H9 (cell line): ENCODE measurements at regions not wholly inside any gene's neighbourhood (a gene's known extent, or its start where the extent isn't known, plus 50 kb on each side); places are given as distances from the start of the nearest gene placed in this dataset.

Experiments used
- DNase-seq: peaks from one replicate; pipeline ENCODE4 v3.0.0-alpha.2; 2017
- H2AFZ ChIP-seq: one replicate; pipeline ENCODE4 v1.6.1; 2013; ENCODE audit warnings: mild to moderate bottlenecking, low read length, control low read depth, moderate library complexity
- H2AK5ac ChIP-seq: 2 replicates; pipeline ENCODE4 v1.6.1; 2013; ENCODE audit warnings: low read length, control low read depth, mixed read lengths; ENCODE audit not compliant: insufficient read length
- H2BK120ac ChIP-seq: one replicate; pipeline ENCODE4 v1.6.1; 2013; ENCODE audit warnings: low read depth, mild to moderate bottlenecking, low read length, control low read depth, inconsistent platforms; ENCODE audit not compliant: poor library complexity, severe bottlenecking
- H2BK12ac ChIP-seq: 2 replicates; pipeline ENCODE4 v1.6.1; 2013; ENCODE audit warnings: low read length, control low read depth, mixed read lengths, low read depth; ENCODE audit not compliant: insufficient read length
- H2BK15ac ChIP-seq: 2 replicates; pipeline ENCODE4 v1.6.1; 2013; ENCODE audit warnings: low read depth, low read length, control low read depth
- H2BK20ac ChIP-seq: one replicate; pipeline ENCODE4 v1.6.1; 2013; ENCODE audit warnings: low read depth, mild to moderate bottlenecking, low read length, control low read depth, inconsistent platforms; ENCODE audit not compliant: poor library complexity, severe bottlenecking
- H2BK5ac ChIP-seq: 2 replicates; pipeline ENCODE4 v1.6.1; 2013; ENCODE audit warnings: low read length, control low read depth, mixed read lengths; ENCODE audit not compliant: insufficient read length
- H3K14ac ChIP-seq: 2 replicates; pipeline ENCODE4 v1.6.1; 2013; ENCODE audit warnings: low read length, control low read depth; ENCODE audit not compliant: insufficient read depth
- H3K18ac ChIP-seq: 2 replicates; pipeline ENCODE4 v1.6.1; 2013; ENCODE audit warnings: low read depth, mild to moderate bottlenecking, mixed read lengths, low read length, control low read depth; ENCODE audit not compliant: insufficient read length
- H3K23ac ChIP-seq: 2 replicates; pipeline ENCODE4 v1.6.1; 2013; ENCODE audit warnings: low read length, control low read depth, mixed read lengths, low read depth; ENCODE audit not compliant: insufficient read length
- H3K23me2 ChIP-seq: 2 replicates; pipeline ENCODE4 v1.6.1; 2013; ENCODE audit warnings: low read depth, mild to moderate bottlenecking, mixed read lengths, low read length, control low read depth; ENCODE audit not compliant: insufficient read length, poor library complexity, severe bottlenecking
- H3K27ac ChIP-seq: 2 replicates; pipeline ENCODE4 v1.5.1; 2013; ENCODE audit warnings: low read length, control low read depth, mixed read lengths, low read depth; ENCODE audit not compliant: insufficient read length
- H3K27me3 ChIP-seq: 2 replicates; pipeline ENCODE4 v1.6.1; 2013; ENCODE audit warnings: low read length, control low read depth, inconsistent platforms; ENCODE audit not compliant: insufficient read depth
- H3K4ac ChIP-seq: 2 replicates; pipeline ENCODE4 v1.6.1; 2013; ENCODE audit warnings: low read depth, mild to moderate bottlenecking, control low read depth, inconsistent platforms, low read length, moderate library complexity
- H3K4me1 ChIP-seq: 2 replicates; pipeline ENCODE4 v1.6.1; 2013; ENCODE audit warnings: low read length, control low read depth, inconsistent platforms; ENCODE audit not compliant: insufficient read depth
- H3K4me2 ChIP-seq: 2 replicates; pipeline ENCODE4 v1.6.1; 2013; ENCODE audit warnings: low read length, control low read depth, mixed read lengths; ENCODE audit not compliant: insufficient read length, insufficient read depth
- H3K56ac ChIP-seq: 2 replicates; pipeline ENCODE4 v1.6.1; 2013; ENCODE audit warnings: low read depth, mild to moderate bottlenecking, mixed read lengths, low read length, control low read depth; ENCODE audit not compliant: insufficient read length
- H3K79me1 ChIP-seq: 2 replicates; pipeline ENCODE4 v1.6.1; 2013; ENCODE audit warnings: low read depth, mild to moderate bottlenecking, moderate library complexity, low read length, control low read depth, inconsistent platforms; ENCODE audit not compliant: insufficient read depth, poor library complexity, severe bottlenecking
- H3K79me2 ChIP-seq: 2 replicates; pipeline ENCODE4 v1.6.1; 2013; ENCODE audit warnings: low read length, control low read depth, inconsistent platforms; ENCODE audit not compliant: insufficient read depth
- H3K9ac ChIP-seq: 2 replicates; pipeline ENCODE4 v1.6.1; 2013; ENCODE audit warnings: low read length, control low read depth, mixed read lengths; ENCODE audit not compliant: insufficient read length; ENCODE audit errors: extremely low read depth
- H3K9me3 ChIP-seq: one replicate; pipeline ENCODE4 v1.6.1; 2013; ENCODE audit warnings: low read depth, low read length, inconsistent platforms; ENCODE audit not compliant: control insufficient read depth
- H3T11ph ChIP-seq: one replicate; pipeline ENCODE4 v1.6.1; 2013; ENCODE audit warnings: mild to moderate bottlenecking, low read length, control low read depth, inconsistent platforms
- H4K20me1 ChIP-seq: one replicate; pipeline ENCODE4 v1.6.1; 2013; ENCODE audit not compliant: control insufficient read depth, insufficient read length, insufficient read depth
- H4K5ac ChIP-seq: 2 replicates; pipeline ENCODE4 v1.6.1; 2013; ENCODE audit warnings: low read depth, mild to moderate bottlenecking, mixed read lengths, low read length, control low read depth; ENCODE audit not compliant: insufficient read length
- H4K8ac ChIP-seq: replicated peaks from 2 replicates; pipeline ENCODE4 v1.6.1; 2013; ENCODE audit warnings: low read length, control low read depth, mixed read lengths, low read depth; ENCODE audit not compliant: insufficient read length
- H4K91ac ChIP-seq: 2 replicates; pipeline ENCODE4 v1.6.1; 2013; ENCODE audit warnings: low read depth, mild to moderate bottlenecking, moderate library complexity, mixed read lengths, low read length, control low read depth; ENCODE audit not compliant: insufficient read length
- H3K27ac Mint-ChIP-seq, 3 experiments: 2 replicates in 2 of 3; 3 replicates in 1 of 3; pipeline ENCODE4 v1.8.0; 2020 to 2021; ENCODE audit warnings: mixed read lengths in 3 of 3, mild to moderate bottlenecking in 1 of 3, moderate library complexity in 1 of 3
- H3K27me3 Mint-ChIP-seq: 2 replicates; pipeline ENCODE4 v1.8.0; 2021; ENCODE audit warnings: low read depth, mild to moderate bottlenecking, moderate library complexity, mixed read lengths
- H3K36me3 Mint-ChIP-seq, 3 experiments: 2 replicates in 2 of 3; 3 replicates in 1 of 3; pipeline ENCODE4 v1.8.0; 2020 to 2021; ENCODE audit warnings: low read depth in 3 of 3, mixed read lengths in 3 of 3; ENCODE audit not compliant: insufficient read depth in 1 of 3
- H3K4me1 Mint-ChIP-seq, 2 experiments: 2 replicates each; pipeline ENCODE4 v1.8.0; 2020; ENCODE audit warnings: mixed read lengths in 2 of 2
- H3K4me3 Mint-ChIP-seq, 2 experiments: 2 replicates in 1 of 2; 3 replicates in 1 of 2; pipeline ENCODE4 v1.8.0; 2020 to 2021; ENCODE audit warnings: mild to moderate bottlenecking in 2 of 2, mixed read lengths in 2 of 2, moderate library complexity in 1 of 2
- H3K9me3 Mint-ChIP-seq, 2 experiments: 2 replicates in 1 of 2; 3 replicates in 1 of 2; pipeline ENCODE4 v1.8.0; 2020; ENCODE audit warnings: mild to moderate bottlenecking in 2 of 2, mixed read lengths in 2 of 2, moderate library complexity in 1 of 2
- CTCF ChIP-seq: fragments of 200-600 bp; sonication (generic); conservative IDR thresholded peaks from 3 replicates; pipeline ENCODE4 v1.8.0; 2021; ENCODE audit warnings: antibody characterized with exemption, mild to moderate bottlenecking
- WGBS: extraction: QIAGEN DNeasy Blood & Tissue Kit; methylation state at CpG from one replicate; pipeline ENCODE4 v1.1.7; 2013; ENCODE audit warnings: missing lambda C conversion rate, low lambda C conversion rate, mixed read lengths; ENCODE audit not compliant: insufficient read length; ENCODE audit errors: extremely low coverage; 5-methylcytosine and 5-hydroxymethylcytosine counted together

GRCh38 chr10:44805466-44806210 lies 105.5 kb upstream of the TMEM72 start:
- Histone ChIP-seq H4K20me1 (no peaks in the 10 kb centered on the region), H3K27ac (no peak overlapping the region), H2BK15ac (no peak overlapping the region), H3K4ac (no peak overlapping the region), H2BK20ac (no peak overlapping the region), H3K79me1 (no peaks in the 10 kb centered on the region), H3K14ac (no peak overlapping the region), H3K18ac (no peak overlapping the region), H3K56ac (no peak overlapping the region), H3K23me2 (no peaks in the 10 kb centered on the region), H3K4me1 (no peaks in the 10 kb centered on the region; the same call in 1 of the 2 replicates), H4K8ac (no peak overlapping the region), H4K91ac (no peak overlapping the region), H3K27me3 (no peaks in the 10 kb centered on the region), H4K5ac (no peak overlapping the region), H2AFZ (no peak overlapping the region), H3K23ac (no peak overlapping the region), H3T11ph (no peak overlapping the region), H2AK5ac (no peak overlapping the region), H3K4me2 (no peak overlapping the region), H2BK12ac (no peak overlapping the region), H3K79me2 (no peaks in the 10 kb centered on the region), H2BK5ac (no peak overlapping the region), H3K9me3 (no peaks in the 10 kb centered on the region), H2BK120ac (no peak overlapping the region), H3K9ac (no peak overlapping the region)
- Mint-ChIP-seq H3K36me3 (peaks cover 0 to 12% (median 6%) of the 10 kb centered on the region in 3 experiments; a peak in 4 of 7 replicates), H3K4me1 (peaks cover 26 to 33% of the 10 kb centered on the region in 2 experiments), H3K9me3 (peaks cover 3 to 11% of the 10 kb centered on the region in 2 experiments; a peak in 4 of 5 replicates), H3K4me3 (no peak overlapping the region), H3K27me3 (peaks cover 6% of the 10 kb centered on the region), H3K27ac (peak overlapping the region in 1 of 3 experiments; percentile 15; a peak in 1 of 7 replicates)
- no peak for DNase-seq
- WGBS = no CpG with 5 or more reads among the region's 6 CpGs
- no peak for TF ChIP-seq CTCF
